Neural cell (in vitro differentiated cells): ENCODE measurements at regions not wholly inside any gene's neighbourhood (a gene's known extent, or its start where the extent isn't known, plus 50 kb on each side); places are given as distances from the start of the nearest gene placed in this dataset.

Source experiments
- H2AFZ ChIP-seq: fragments of 200-600, 300-800 bp; sonication (generic), shearing (Covaris generic); 2 replicates; pipeline ENCODE4 v1.6.0; 2014; ENCODE audit warnings: low read depth, mild to moderate bottlenecking, antibody characterized with exemption, low read length, moderate library complexity
- H3F3A ChIP-seq: fragments of 200-600 bp; shearing (Covaris generic); 2 replicates; pipeline ENCODE4 v1.6.1; 2016; ENCODE audit warnings: mild to moderate bottlenecking, moderate library complexity, mixed read lengths, antibody characterized with exemption, low read length; ENCODE audit not compliant: insufficient read depth, poor library complexity, severe bottlenecking
- H3K27ac ChIP-seq: fragments of 200-600, 300-800 bp; sonication (generic), shearing (Covaris generic); 2 replicates; pipeline ENCODE4 v1.5.1; 2014; ENCODE audit warnings: mild to moderate bottlenecking, low read length, moderate library complexity
- H3K27me3 ChIP-seq: fragments of 300-800, 200-600 bp; sonication (generic), shearing (Covaris generic); 2 replicates; pipeline ENCODE4 v1.6.0; 2014; ENCODE audit warnings: mild to moderate bottlenecking, low read depth, low read length, moderate library complexity; ENCODE audit not compliant: insufficient read depth
- H3K36me3 ChIP-seq: fragments of 300-800, 200-600 bp; sonication (generic), shearing (Covaris generic); 2 replicates; pipeline ENCODE4 v1.5.1; 2014; ENCODE audit warnings: mild to moderate bottlenecking, antibody characterized with exemption, low read length, moderate library complexity; ENCODE audit not compliant: insufficient read depth
- H3K4me2 ChIP-seq: fragments of 300-800, 200-600 bp; sonication (generic), shearing (Covaris generic); 2 replicates; pipeline ENCODE4 v1.6.0; 2014; ENCODE audit warnings: mild to moderate bottlenecking, low read length
- H3K4me3 ChIP-seq: fragments of 300-800, 200-600 bp; sonication (generic), shearing (Covaris generic); 2 replicates; pipeline ENCODE4 v1.5.1; 2014; ENCODE audit warnings: mild to moderate bottlenecking, low read length, moderate library complexity
- H3K79me2 ChIP-seq: fragments of 200-600 bp; shearing (Covaris generic); replicated peaks from 2 replicates; pipeline ENCODE4 v1.6.0; 2014; ENCODE audit warnings: mild to moderate bottlenecking, low read length, moderate library complexity; ENCODE audit not compliant: insufficient read depth
- H3K9ac ChIP-seq: fragments of 300-800, 200-600 bp; sonication (generic), shearing (Covaris generic); 2 replicates; pipeline ENCODE4 v1.6.1; 2016; ENCODE audit warnings: mild to moderate bottlenecking, low read length, mixed read lengths
- H3K9me2 ChIP-seq: fragments of 200-600 bp; shearing (Covaris generic); 2 replicates; pipeline ENCODE4 v1.6.1; 2016; ENCODE audit warnings: mild to moderate bottlenecking, low read length, mixed read lengths; ENCODE audit not compliant: insufficient read depth
- H3K9me3 ChIP-seq: fragments of 200-600, 300-800 bp; sonication (generic), shearing (Covaris generic); 2 replicates; pipeline ENCODE4 v1.6.1; 2016; ENCODE audit warnings: mild to moderate bottlenecking, mixed run types, low read length, moderate library complexity, mixed read lengths
- H4K20me1 ChIP-seq: fragments of 200-600 bp; shearing (Covaris generic); 2 replicates; pipeline ENCODE4 v1.6.1; 2016; ENCODE audit warnings: mild to moderate bottlenecking, mixed run types; ENCODE audit not compliant: insufficient read depth
- CTCF ChIP-seq: fragments of 450-650 bp; IDR thresholded peaks from 2 replicates; pipeline ENCODE4 v1.5.1; 2014; ENCODE audit warnings: antibody characterized with exemption, mild to moderate bottlenecking, moderate library complexity; ENCODE audit not compliant: poor library complexity, severe bottlenecking
- EP300 ChIP-seq: fragments of 450-650 bp; conservative IDR thresholded peaks from 2 replicates; pipeline ENCODE4 v1.6.1; 2014; ENCODE audit warnings: antibody characterized with exemption, mild to moderate bottlenecking, moderate library complexity; ENCODE audit not compliant: poor library complexity, severe bottlenecking
- EZH2 ChIP-seq: fragments of 200-600, 300-800 bp; shearing (Covaris generic), sonication (generic); IDR thresholded peaks from 2 replicates; pipeline ENCODE4 v1.6.1; 2014; ENCODE audit warnings: antibody characterized with exemption, low read length, borderline replicate concordance, mild to moderate bottlenecking; ENCODE audit not compliant: insufficient read depth, poor library complexity, severe bottlenecking
- MXI1 ChIP-seq: fragments of 450-650 bp; conservative IDR thresholded peaks from 2 replicates; pipeline ENCODE4 v1.6.1; 2014; ENCODE audit warnings: antibody characterized with exemption, mild to moderate bottlenecking; ENCODE audit not compliant: poor library complexity, severe bottlenecking
- POLR2AphosphoS5 ChIP-seq: IDR thresholded peaks from 2 replicates; pipeline ENCODE4 v1.6.1; 2012
- RAD21 ChIP-seq: fragments of 450-650 bp; conservative IDR thresholded peaks from 2 replicates; pipeline ENCODE4 v1.6.1; 2014; ENCODE audit warnings: antibody characterized with exemption, mild to moderate bottlenecking, moderate library complexity
- REST ChIP-seq: IDR thresholded peaks from 2 replicates; pipeline ENCODE4 v1.6.1; 2012; ENCODE audit warnings: borderline replicate concordance
- SMC3 ChIP-seq: fragments of 450-650 bp; conservative IDR thresholded peaks from 2 replicates; pipeline ENCODE4 v1.6.1; 2014; ENCODE audit warnings: antibody characterized with exemption, mild to moderate bottlenecking, moderate library complexity; ENCODE audit not compliant: poor library complexity
- TAF1 ChIP-seq: IDR thresholded peaks from 2 replicates; pipeline ENCODE4 v1.6.1; 2012; ENCODE audit warnings: low read depth

GRCh38 chr17:70394473-70395232 lies 225.3 kb downstream of the KCNJ2 start:
- no peak overlapping the region for H2AFZ ChIP-seq
- H3F3A ChIP-seq, result no peaks in the 10 kb centered on the region
- TF ChIP-seq EZH2, result no peak
- no peak for TF ChIP-seq REST
- TF ChIP-seq CTCF, result no peak
- TF ChIP-seq POLR2AphosphoS5, result no peak
- no peak for TF ChIP-seq SMC3
- TF ChIP-seq MXI1, result no peak
- no peak for TF ChIP-seq RAD21
- no peak for TF ChIP-seq TAF1
- no peak for TF ChIP-seq EP300
- no peaks in the 10 kb centered on the region for H3K9me2 ChIP-seq
- no peak overlapping the region for H3K27ac ChIP-seq
- no peaks in the 10 kb centered on the region for H3K27me3 ChIP-seq
- no peak overlapping the region for H3K9ac ChIP-seq
- no peak overlapping the region for H3K4me2 ChIP-seq
- H3K4me3 ChIP-seq, result no peak overlapping the region
- no peaks in the 10 kb centered on the region for H4K20me1 ChIP-seq
- H3K9me3 ChIP-seq, result no peaks in the 10 kb centered on the region
- H3K36me3 ChIP-seq, result no peaks in the 10 kb centered on the region
- H3K79me2 ChIP-seq, result no peaks in the 10 kb centered on the region

GRCh38 chr17:70405492-70406220 lies 236.3 kb downstream of the KCNJ2 start:
- Histone ChIP-seq H4K20me1 (no peaks in the 10 kb centered on the region), H3K27me3 (no peaks in the 10 kb centered on the region), H3K36me3 (no peaks in the 10 kb centered on the region), H3K79me2 (no peaks in the 10 kb centered on the region), H3K9ac (no peak overlapping the region), H3K9me2 (no peaks in the 10 kb centered on the region), H3K27ac (no peak overlapping the region), H2AFZ (no peak overlapping the region), H3K4me2 (no peak overlapping the region), H3K9me3 (no peaks in the 10 kb centered on the region), H3F3A (no peaks in the 10 kb centered on the region), H3K4me3 (no peak overlapping the region)
- no peak for TF ChIP-seq SMC3
- TF ChIP-seq TAF1, result no peak
- no peak for TF ChIP-seq RAD21
- no peak for TF ChIP-seq REST
